ENCODE measurements at regions not wholly inside any gene's neighbourhood (a gene's known extent, or its start where the extent isn't known, plus 50 kb on each side); places are given as distances from the start of the nearest gene placed in this dataset.

- Mint-ChIP-seq H3K9me3 (ENCODE audit: low read depth) (no peaks in the 10 kb centered on the region), H3K36me3 (ENCODE audit: insufficient read depth) (no peaks in the 10 kb centered on the region), H3K4me1 (ENCODE audit: low read depth) (peaks cover 19% of the 10 kb centered on the region), H3K4me3 (ENCODE audit: low read depth) (no peak overlapping the region), H3K27me3 (peaks cover 7% of the 10 kb centered on the region), H3K27ac (no peak overlapping the region)
- TF ChIP-seq, protein P1, sequence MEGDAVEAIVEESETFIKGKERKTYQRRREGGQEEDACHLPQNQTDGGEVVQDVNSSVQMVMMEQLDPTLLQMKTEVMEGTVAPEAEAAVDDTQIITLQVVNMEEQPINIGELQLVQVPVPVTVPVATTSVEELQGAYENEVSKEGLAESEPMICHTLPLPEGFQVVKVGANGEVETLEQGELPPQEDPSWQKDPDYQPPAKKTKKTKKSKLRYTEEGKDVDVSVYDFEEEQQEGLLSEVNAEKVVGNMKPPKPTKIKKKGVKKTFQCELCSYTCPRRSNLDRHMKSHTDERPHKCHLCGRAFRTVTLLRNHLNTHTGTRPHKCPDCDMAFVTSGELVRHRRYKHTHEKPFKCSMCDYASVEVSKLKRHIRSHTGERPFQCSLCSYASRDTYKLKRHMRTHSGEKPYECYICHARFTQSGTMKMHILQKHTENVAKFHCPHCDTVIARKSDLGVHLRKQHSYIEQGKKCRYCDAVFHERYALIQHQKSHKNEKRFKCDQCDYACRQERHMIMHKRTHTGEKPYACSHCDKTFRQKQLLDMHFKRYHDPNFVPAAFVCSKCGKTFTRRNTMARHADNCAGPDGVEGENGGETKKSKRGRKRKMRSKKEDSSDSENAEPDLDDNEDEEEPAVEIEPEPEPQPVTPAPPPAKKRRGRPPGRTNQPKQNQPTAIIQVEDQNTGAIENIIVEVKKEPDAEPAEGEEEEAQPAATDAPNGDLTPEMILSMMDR (IDR thresholded peaks at IDR 0.05; ENCODE audit: unreplicated experiment) = no peak
- no peak for DNase-seq (ENCODE audit: low spot score, unreplicated experiment)
These were observed 125.5 kb upstream of the WWC1 start for GRCh38 chr5:168165977-168166376.

DNA sequence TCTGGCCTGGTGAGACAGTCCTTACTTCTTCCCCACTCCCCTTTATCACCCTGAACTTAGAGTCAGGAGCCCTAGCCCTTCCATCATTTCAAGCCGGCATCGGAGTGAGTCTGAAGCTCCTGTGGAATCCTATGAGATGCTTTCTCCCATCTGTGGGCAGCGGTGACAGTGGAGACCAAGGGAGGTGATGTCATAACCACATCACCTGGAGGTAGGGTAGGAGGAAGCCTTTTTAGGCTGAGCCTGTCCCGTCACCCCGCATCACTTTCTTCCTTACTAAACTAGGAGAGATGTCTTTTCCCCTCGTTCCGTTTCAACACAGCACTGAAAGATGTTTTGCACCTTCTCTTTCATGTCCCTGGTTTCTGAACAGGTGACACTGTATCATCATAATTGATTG, 124.1 kb upstream of the WWC1 start:
- DNase-seq (ENCODE audit: low spot score, unreplicated experiment) = no peak
- Mint-ChIP-seq H3K27ac (no peak overlapping the region), H3K27me3 (peaks cover 9% of the 10 kb centered on the region), H3K4me3 (ENCODE audit: low read depth) (no peak overlapping the region), H3K4me1 (ENCODE audit: low read depth) (peaks cover 19% of the 10 kb centered on the region), H3K9me3 (ENCODE audit: low read depth) (no peaks in the 10 kb centered on the region), H3K36me3 (ENCODE audit: insufficient read depth) (no peaks in the 10 kb centered on the region)
- TF ChIP-seq, protein P1 (IDR thresholded peaks at IDR 0.05; ENCODE audit: unreplicated experiment) = no peak

GRCh38 chr5:168168978-168169698, 122.3 kb upstream of the WWC1 start:
- peaks cover 13% of the 10 kb centered on the region for H3K4me1 Mint-ChIP-seq (ENCODE audit: low read depth)
- H3K27me3 Mint-ChIP-seq = peaks cover 14% of the 10 kb centered on the region
- DNase-seq (ENCODE audit: low spot score, unreplicated experiment) = no peak
- no peak overlapping the region for H3K27ac Mint-ChIP-seq
- no peak overlapping the region for H3K4me3 Mint-ChIP-seq (ENCODE audit: low read depth)
- no peaks in the 10 kb centered on the region for H3K36me3 Mint-ChIP-seq (ENCODE audit: insufficient read depth)
- TF ChIP-seq, protein P1 (IDR thresholded peaks at IDR 0.05; ENCODE audit: unreplicated experiment) = no peak
- no peaks in the 10 kb centered on the region for H3K9me3 Mint-ChIP-seq (ENCODE audit: low read depth)

DNA sequence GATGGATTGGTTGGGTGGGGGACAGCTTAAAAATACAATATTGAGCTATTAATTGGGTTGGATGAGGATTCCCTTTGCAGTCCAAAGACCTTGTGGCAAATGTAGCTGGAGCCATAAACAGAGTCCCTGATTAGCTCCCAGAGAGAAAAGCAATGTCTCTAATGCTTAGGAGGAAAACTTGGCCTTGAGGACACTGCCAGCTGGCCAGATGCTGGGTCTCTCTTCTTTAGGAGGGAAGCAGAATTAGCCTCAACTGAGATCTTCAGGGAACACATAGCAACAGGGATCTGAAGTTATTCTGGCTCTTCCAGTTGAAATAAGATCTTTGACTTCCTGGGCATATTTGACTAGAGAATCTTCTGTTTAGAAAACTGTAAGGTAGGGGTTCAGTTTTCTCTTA, 121.7 kb upstream of the WWC1 start:
- H3K9me3 Mint-ChIP-seq (ENCODE audit: low read depth) = no peaks in the 10 kb centered on the region
- H3K36me3 Mint-ChIP-seq (ENCODE audit: insufficient read depth) = no peaks in the 10 kb centered on the region
- peaks cover 14% of the 10 kb centered on the region for H3K27me3 Mint-ChIP-seq
- DNase-seq (ENCODE audit: low spot score, unreplicated experiment) = no peak
- no peak overlapping the region for H3K27ac Mint-ChIP-seq
- TF ChIP-seq, protein P1 (IDR thresholded peaks at IDR 0.05; ENCODE audit: unreplicated experiment) = no peak
- H3K4me1 Mint-ChIP-seq (ENCODE audit: low read depth) = peaks cover 11% of the 10 kb centered on the region
- H3K4me3 Mint-ChIP-seq (ENCODE audit: low read depth) = no peak overlapping the region

DNA sequence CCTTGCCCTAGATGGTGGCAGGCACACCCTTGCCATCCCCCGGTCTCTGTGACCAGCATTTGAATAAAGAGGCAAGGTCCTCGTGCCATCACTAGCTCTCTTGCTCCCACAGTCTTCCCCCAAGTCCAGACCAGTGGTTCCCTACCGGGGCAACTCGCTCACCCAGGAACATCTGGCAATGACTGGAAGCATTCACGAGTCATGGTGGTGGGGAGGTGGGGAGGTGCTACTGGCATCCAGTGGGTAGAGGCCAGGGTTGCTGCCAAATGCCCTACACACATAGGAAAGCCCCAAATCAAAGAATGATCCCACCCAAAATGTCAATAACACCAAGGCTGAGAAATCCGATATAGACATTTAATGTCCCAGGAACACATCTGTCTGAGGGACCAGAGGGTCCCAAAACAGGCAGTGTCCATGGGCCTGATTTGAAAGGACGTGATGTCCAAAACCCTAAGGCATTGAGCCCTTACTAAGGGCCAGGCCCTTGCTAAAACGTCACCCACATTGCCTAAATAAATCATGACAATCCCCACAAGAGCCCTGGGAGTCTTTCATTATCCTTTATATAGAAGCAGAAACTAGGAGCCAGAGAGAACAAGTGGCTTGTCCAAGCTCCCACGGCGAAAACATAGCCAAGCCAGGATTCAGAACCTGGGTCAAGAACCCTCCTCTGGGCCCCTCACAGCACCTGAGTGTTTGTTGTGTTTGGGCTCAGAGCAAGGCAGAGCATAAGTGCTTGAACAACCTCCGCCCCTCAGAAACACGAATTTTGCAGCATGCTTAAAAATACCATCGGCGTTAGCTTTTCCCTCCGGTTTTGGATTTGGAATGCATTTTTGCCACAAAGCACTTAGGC, 119.3 kb upstream of the WWC1 start:
- H3K4me1 Mint-ChIP-seq (ENCODE audit: low read depth) = peaks cover 1% of the 10 kb centered on the region
- H3K36me3 Mint-ChIP-seq (ENCODE audit: insufficient read depth) = no peaks in the 10 kb centered on the region
- H3K27ac Mint-ChIP-seq = no peak overlapping the region
- peaks cover 22% of the 10 kb centered on the region for H3K27me3 Mint-ChIP-seq
- no peak overlapping the region for H3K4me3 Mint-ChIP-seq (ENCODE audit: low read depth)
- TF ChIP-seq, protein P1 (IDR thresholded peaks at IDR 0.05; ENCODE audit: unreplicated experiment) = no peak
- DNase-seq (ENCODE audit: low spot score, unreplicated experiment) = no peak
- no peaks in the 10 kb centered on the region for H3K9me3 Mint-ChIP-seq (ENCODE audit: low read depth)
